SW480 (cell line): ENCODE measurements at regions not wholly inside any gene's neighbourhood (a gene's known extent, or its start where the extent isn't known, plus 50 kb on each side); places are given as distances from the start of the nearest gene placed in this dataset.

Experiments used
- DNase-seq: peaks from one replicate; pipeline ENCODE4 v3.0.0-alpha.2; 2016; ENCODE audit warnings: low spot score

- DNase-seq = no peak
These were observed 230.5 kb downstream of the MYCN start for GRCh38 chr2:16170675-16171424.

- DNase-seq = no peak
These were observed 229.1 kb downstream of the MYCN start for GRCh38 chr2:16169381-16169960.

GRCh38 chr2:16168506-16169264, 228.3 kb downstream of the MYCN start:
- DNase-seq = no peak

DNA sequence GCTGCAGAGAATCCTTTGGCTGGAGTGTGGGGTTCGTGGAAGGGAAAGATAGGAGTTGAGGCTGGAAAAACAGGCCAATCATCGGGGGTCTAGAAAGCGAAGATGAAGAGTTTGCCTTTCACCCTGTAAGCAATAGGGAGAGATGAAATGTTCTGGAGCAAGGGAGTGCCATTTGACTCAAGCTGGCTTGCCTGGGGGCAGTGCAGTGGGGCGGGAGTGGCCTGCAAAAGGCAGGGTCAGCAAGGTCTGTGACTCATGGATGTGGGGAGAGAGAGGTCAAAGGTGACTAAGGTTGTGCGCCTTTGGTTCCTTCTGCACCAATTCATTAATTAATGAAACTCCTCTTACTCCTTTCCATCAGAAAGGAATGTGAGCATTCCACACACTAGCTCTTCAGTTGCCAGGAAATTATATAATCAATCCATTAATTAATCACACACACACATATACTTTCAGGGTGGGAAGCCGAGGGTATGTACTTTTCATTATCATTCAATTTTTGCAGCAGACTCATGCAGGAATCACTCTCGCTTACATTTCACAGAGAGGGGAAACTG, 227.6 kb downstream of the MYCN start:
- DNase-seq = no peak

- no peak for DNase-seq
These were observed 227.1 kb downstream of the MYCN start for GRCh38 chr2:16167451-16167861.

- DNase-seq = no peak
These were observed 226.1 kb downstream of the MYCN start for GRCh38 chr2:16166327-16166981.

DNA sequence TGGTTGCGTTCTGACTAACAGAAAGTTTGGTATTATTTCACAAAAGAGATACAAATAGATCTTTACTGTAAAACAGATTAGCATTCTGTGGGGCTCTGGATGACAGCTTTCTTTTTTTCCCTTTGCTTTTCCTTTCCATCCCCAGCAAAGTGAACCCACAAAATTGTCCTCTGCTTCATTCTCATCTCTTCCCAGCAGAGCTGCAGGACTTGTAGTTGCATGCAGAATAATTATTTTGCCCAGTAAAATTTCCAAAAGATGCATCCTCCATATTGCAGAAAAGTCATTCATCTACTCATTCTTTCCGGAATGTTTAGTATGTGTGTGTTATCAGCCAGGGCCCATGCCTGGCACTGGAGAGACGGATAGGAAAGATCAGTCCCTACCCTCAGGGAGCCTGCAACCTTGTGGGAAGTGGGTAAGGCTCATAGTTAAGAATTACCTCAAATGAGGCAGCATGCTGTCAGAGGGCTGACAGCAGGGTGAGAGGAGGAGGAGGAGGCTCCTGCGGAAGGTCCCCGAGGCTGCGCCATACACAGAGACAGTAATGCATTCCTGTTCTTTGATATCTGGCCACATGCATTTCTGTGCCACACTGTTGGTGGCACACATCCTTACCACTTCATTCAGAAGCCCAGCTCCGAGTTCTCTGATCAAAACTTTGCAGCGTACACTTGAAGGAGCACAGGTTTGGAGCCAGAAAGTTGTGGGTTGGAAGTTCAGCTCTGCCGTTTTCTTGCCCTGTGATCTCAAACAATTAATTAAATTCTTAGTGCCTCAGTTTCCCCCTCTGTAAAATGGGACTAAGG, 225.4 kb downstream of the MYCN start:
- DNase-seq = no peak

DNA sequence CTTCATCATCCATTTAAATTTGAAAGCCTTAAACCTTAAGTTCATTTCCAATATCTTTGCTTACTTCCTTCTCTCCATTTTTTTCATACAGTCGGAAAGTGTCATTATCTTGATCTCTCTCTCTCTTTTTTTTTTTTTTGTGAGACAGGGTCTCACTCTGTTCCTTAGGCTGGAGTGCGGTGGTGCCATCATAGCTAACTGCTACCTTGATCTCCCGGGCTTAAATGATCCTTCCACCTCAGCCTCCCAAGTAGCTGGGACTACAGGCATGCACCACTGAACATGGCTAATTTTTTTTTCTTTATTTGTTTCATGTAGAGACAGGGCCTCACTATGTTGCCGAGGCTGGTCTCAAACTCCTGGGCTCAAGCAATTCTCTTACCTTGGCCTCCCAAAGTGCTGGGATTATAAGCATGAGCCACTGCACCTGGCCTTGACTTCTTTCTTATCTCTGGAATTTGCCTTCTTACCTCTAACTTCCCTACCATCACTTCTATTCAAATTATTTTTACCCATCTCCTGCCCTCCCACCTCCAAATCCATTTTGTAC, 222.2 kb downstream of the MYCN start:
- DNase-seq = no peak

- no peak for DNase-seq
These were observed 221.6 kb downstream of the MYCN start for GRCh38 chr2:16161768-16162490.

- no peak for DNase-seq
These were observed 220.8 kb downstream of the MYCN start for GRCh38 chr2:16161085-16161565.

DNA sequence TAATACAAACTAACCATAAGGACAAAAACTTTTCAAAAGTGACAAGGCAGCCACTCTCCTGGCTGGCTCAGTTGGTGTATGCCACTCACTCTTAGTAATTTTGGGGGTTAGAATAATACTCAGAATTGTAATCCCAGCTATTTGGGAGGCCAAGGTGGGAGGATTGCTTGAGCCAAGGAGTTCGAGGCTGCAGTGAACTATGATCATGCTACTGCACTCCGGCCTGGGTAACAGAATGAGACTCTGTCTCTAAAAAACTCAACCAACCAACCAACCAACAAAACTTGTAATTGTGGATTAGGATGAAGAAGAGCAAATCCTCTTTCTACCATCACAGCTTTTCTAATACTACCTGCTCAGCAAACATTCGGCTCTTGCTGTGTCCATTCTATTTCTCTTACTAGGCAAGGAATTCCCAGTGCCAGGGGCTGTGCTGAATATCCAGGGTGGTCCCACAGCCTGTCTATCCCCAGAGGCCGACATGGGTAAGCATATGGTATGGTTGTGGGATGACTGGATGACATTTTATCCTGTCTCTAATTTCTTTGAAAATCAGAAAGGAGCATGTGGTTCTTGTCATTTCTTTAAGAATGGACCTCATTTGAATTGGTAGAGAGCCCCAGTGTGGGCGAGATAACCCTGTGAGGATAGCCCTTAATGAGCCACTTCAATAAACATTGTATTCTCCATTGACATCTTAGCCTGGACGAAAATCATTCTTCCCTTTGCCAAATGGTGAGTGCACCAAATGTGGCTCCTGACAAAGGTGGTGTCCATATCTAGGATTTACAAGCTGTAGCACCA, 220.1 kb downstream of the MYCN start:
- no peak for DNase-seq

DNA sequence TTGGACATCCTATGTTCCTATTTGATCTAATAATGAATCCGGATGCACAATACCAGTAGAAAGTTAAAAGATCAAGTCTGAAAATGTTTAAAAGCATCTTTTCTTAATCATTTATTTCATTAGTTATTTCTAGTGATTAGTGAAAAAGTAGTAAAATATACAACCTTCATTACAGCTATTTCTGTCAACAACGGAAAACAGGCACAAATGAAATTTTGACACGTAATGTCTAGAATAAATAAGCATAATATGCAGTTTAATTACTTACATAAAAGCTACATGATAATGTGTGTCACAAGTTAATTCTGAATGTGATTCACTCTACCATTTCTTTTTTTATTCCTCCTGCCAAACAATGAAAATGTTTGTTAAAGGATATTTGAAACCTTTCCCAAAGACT, 216.1 kb downstream of the MYCN start:
- no peak for DNase-seq

GRCh38 chr2:16155766-16156165, 215.4 kb downstream of the MYCN start:
- DNase-seq = no peak

DNA sequence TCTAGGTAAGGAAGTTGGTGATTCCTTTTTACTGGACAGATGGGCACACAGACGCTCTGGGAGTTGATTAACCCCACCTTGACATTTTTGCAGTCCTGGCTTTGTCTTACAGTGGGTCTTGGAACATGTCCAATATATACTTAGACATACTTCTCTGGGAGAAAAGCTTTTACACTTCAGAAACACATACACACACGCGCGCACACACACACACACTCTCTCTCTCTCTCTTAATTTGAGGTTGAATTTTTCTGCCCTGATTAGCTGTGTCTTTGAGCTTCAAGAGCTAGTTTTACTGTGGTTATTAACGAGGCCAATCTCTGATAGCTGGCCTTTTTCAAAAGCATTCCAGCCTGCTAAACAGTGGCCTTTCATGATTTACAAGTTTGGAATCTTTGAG, 215.0 kb downstream of the MYCN start:
- DNase-seq = no peak

- DNase-seq = no peak
These were observed 214.3 kb downstream of the MYCN start for GRCh38 chr2:16154501-16155280.

- no peak for DNase-seq
These were observed 213.7 kb downstream of the MYCN start for GRCh38 chr2:16154061-16154460.

GRCh38 chr2:16153754-16154035, 213.3 kb downstream of the MYCN start:
- DNase-seq = no peak

DNA sequence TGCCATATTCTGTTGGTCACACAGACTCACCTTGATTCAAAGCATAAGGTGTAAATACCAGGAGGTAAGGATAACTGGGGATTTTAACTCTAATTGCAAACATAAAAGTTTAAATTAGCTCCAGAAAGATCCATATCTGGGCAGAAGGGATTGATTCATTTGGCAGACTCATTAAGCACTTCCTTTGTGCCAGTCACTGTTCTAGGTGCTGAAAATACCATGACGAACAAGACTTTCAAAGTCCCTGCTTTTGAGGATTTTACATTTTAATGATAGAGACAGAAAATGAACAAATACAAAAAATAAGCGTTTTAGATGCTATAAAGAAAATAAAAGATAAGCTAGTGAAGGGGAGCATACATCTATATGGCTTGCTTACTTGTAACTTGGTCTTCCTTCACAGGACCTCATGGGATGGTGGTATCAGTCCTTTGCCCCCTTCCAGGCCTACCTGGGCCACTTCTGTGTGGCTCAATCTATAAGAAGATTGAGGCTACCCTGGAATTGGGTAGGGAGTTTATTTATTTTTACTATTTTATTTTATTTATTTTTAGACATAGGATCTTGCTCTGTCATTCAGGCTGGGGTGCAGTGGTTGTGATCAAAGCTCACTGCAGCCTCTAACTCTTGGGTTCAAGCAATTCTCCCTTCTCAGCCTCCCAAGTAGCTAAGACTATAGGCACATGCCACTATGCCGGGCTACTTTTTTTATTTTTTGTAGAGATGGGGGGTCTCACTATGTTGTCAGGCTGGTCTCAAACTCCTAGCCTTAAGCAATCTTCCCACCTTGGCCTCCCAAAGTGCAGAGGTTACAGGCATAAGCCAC, 212.8 kb downstream of the MYCN start:
- no peak for DNase-seq
